Tibial nerve (tissue), 4 donors: ENCODE measurements at regions not wholly inside any gene's neighbourhood (a gene's known extent, or its start where the extent isn't known, plus 50 kb on each side); places are given as distances from the start of the nearest gene placed in this dataset.

ENCODE experiments used
- DNase-seq, 2 donors: peaks; one replicate each; pipeline ENCODE4 v3.0.0-alpha.2; 2019; ENCODE audit warnings: low spot score in 2 of 2
- H3K27ac ChIP-seq, 4 donors: fragments of 200-600 bp; sonication (generic) in 3 of 4; one replicate each; pipeline ENCODE4 v1.5.1; 2017 to 2019; ENCODE audit warnings: mild to moderate bottlenecking in 1 of 4
- H3K27me3 ChIP-seq, 2 donors: fragments of 200-600 bp; sonication (generic) in 1 of 2; one replicate each; pipeline versions ENCODE4 v1.5.1 to v1.6.0; 2017 to 2019
- H3K36me3 ChIP-seq, 3 donors: fragments of 200-600 bp; sonication (generic); one replicate each; pipeline ENCODE4 v1.5.1; 2018 to 2019
- H3K4me1 ChIP-seq, 4 donors: fragments of 200-600 bp; sonication (generic) in 3 of 4; one replicate each; pipeline ENCODE4 v1.5.1; 2017 to 2019
- H3K4me3 ChIP-seq, 4 donors: fragments of 200-600 bp; sonication (generic) in 3 of 4; one replicate each; pipeline ENCODE4 v1.5.1; 2017 to 2019; ENCODE audit warnings: mild to moderate bottlenecking in 1 of 4, moderate library complexity in 1 of 4
- H3K9me3 ChIP-seq, 4 donors: fragments of 200-600 bp; sonication (generic) in 3 of 4; one replicate each; pipeline ENCODE4 v1.5.1; 2017 to 2019
- EP300 ChIP-seq, 2 donors: sonication (generic); formaldehyde crosslinking; IDR thresholded peaks; one replicate each; pipeline ENCODE4 v1.6.1; 2017; ENCODE audit warnings: antibody characterized with exemption in 2 of 2, mild to moderate bottlenecking in 1 of 2
- POLR2A ChIP-seq, 2 donors: fragments of 450-650 bp; IDR thresholded peaks; one replicate each; pipeline ENCODE4 v1.6.1; 2017; ENCODE audit warnings: antibody characterized with exemption in 2 of 2, mild to moderate bottlenecking in 2 of 2, moderate library complexity in 2 of 2
- WGBS, 2 donors: methylation state at CpG; one replicate each; pipeline ENCODE4 v1.1.5; 2018; 5-methylcytosine and 5-hydroxymethylcytosine counted together
- TF ChIP-seq, protein P1 (sequence below), 5 experiments: fragments of 200-600 bp in 3 of 5; fragments of 450-650 bp in 2 of 5; sonication (generic) in 3 of 5; IDR thresholded peaks; one replicate each; pipeline ENCODE4 v1.5.1; 2016 to 2019; ENCODE audit warnings: antibody characterized with exemption in 5 of 5, mild to moderate bottlenecking in 3 of 5, moderate library complexity in 2 of 5

DNA sequence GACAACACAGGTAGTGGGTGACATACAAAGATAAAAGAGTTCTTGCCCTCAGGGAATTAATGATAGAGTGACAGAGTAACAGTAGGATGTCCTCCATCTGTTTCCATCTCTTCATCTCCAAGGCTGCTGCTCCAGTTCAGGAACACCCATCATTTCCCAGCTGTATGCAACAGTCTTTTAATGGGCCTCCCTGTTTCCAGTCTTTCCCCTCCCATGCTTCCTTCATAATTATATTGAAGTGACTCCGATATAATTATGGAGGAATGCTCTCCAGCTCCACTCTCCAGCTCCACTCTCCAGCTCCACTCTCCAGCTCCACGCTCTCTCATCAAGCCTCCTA, 65.3 kb upstream of the MSN start:
- TF ChIP-seq, protein P1, sequence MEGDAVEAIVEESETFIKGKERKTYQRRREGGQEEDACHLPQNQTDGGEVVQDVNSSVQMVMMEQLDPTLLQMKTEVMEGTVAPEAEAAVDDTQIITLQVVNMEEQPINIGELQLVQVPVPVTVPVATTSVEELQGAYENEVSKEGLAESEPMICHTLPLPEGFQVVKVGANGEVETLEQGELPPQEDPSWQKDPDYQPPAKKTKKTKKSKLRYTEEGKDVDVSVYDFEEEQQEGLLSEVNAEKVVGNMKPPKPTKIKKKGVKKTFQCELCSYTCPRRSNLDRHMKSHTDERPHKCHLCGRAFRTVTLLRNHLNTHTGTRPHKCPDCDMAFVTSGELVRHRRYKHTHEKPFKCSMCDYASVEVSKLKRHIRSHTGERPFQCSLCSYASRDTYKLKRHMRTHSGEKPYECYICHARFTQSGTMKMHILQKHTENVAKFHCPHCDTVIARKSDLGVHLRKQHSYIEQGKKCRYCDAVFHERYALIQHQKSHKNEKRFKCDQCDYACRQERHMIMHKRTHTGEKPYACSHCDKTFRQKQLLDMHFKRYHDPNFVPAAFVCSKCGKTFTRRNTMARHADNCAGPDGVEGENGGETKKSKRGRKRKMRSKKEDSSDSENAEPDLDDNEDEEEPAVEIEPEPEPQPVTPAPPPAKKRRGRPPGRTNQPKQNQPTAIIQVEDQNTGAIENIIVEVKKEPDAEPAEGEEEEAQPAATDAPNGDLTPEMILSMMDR (IDR thresholded peaks at IDR 0.05): no peak
- no peak for TF ChIP-seq EP300 (IDR thresholded peaks at IDR 0.05)
- TF ChIP-seq POLR2A (IDR thresholded peaks at IDR 0.05): no peak
- no peak for DNase-seq
- H3K4me3 ChIP-seq: no peak overlapping the region
- H3K9me3 ChIP-seq: no peaks in the 10 kb centered on the region
- H3K36me3 ChIP-seq: no peaks in the 10 kb centered on the region
- H3K27me3 ChIP-seq: peaks cover 0 to 4% of the 10 kb centered on the region in 2 donors
- H3K27ac ChIP-seq: peak overlapping the region; percentile 85 to 90 (median 90)
- WGBS, 2 donors: 83 to 87% methylated on average over 2 of the region's 2 CpGs
- H3K4me1 ChIP-seq: peaks cover 0 to 32% (median 12%) of the 10 kb centered on the region in 4 donors

DNA sequence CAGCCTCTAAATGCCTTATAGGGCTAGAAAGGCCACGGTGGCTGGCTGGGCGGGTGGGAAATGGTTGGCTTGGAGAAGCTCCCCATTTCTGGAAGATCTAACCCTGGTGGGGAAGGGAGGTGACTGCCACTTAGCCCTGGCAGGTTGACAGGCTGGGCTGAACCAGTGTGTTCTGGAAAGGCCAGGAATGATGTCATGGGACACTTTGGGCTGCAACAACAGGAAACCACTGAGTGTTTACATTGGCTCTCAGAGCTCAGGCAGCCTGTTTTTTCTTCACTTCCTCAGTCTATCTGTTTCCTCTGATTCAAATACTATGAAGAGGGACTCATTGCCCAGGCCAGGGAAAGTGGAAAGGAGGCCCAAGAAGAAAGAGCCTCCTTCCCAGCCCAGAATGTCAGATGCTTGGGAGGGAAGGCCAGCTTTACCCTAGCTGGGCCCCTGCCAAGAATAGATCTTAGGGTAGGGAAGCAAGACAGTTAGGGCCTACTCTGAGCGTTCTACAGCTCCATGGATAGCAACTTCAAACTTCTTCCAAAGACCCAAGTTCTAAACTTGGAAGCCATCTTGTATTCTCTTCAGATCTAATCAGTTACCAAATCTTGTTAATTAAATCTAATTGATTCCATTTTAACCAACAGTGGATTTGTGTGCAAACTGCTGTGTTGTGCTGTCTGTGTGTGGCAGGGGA, 65.8 kb upstream of the MSN start:
- H3K9me3 ChIP-seq: no peaks in the 10 kb centered on the region
- H3K27me3 ChIP-seq: no peaks in the 10 kb centered on the region
- 55 to 63% methylated on average over 2 to 3 of the region's 3 CpGs for WGBS, 2 donors
- DNase-seq: peak; percentile 67 to 83
- H3K36me3 ChIP-seq: no peaks in the 10 kb centered on the region
- TF ChIP-seq, protein P1 (IDR thresholded peaks at IDR 0.05): peak in 3 of 5 experiments; percentile 17 to 64 (median 62)
- peak in 1 of 2 donors; percentile 37 for TF ChIP-seq POLR2A (IDR thresholded peaks at IDR 0.05)
- TF ChIP-seq EP300 (IDR thresholded peaks at IDR 0.05): peak; percentile 87 to 90
- H3K4me3 ChIP-seq: no peak overlapping the region
- H3K27ac ChIP-seq: peak overlapping the region; percentile 85 to 90 (median 90)
- peaks cover 0 to 37% (median 12%) of the 10 kb centered on the region in 4 donors for H3K4me1 ChIP-seq

DNA sequence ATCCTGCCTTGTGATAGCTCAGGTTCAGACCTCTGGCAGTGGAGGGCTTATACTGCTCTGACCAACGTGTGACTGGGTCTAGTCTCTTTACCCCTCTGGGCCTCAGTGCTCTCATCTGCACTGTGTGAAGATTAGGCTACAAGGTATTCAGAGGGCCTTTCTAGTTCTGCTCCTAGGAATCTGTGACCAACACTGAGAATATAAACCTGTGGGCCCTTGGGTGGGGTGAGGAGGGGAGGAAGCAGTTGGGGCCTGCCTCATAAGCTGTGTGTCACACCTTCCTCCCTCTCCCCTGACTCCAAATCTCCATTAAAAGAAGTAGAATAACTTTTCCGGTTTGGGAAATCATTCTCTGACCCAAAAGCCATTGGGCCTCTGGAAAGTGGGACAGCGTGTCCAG, 66.3 kb upstream of the MSN start:
- no peaks in the 10 kb centered on the region for H3K27me3 ChIP-seq
- H3K27ac ChIP-seq: peak overlapping the region; percentile 85 to 90 (median 90)

DNA sequence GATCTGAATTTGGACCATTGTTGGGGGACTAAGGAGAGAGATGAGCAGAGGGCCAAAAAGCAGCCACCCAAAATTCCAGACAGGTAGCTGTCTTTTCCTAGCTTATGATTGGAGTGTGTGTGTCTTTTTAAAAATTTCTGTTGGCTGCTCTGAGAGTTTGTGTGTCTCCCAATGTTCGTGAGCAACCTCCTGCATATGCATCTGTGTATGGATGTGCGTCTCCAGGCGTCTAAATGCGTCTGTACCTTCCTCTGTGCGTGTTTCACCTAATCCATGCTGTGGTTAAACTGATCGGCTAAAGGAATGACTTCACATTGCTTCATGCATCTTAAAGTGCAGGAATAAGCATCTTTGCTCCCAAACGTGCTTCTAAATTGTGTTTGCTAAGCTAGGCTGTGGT, 65.5 kb upstream of the LAS1L start:
- TF ChIP-seq EP300 (IDR thresholded peaks at IDR 0.05) (no peak), POLR2A (IDR thresholded peaks at IDR 0.05) (no peak)
- TF ChIP-seq, protein P1 (IDR thresholded peaks at IDR 0.05): no peak
- Histone ChIP-seq H3K4me1 (peaks cover 0 to 49% (median 14%) of the 10 kb centered on the region in 4 donors), H3K27ac (peak overlapping the region in 3 of 4 donors; percentile 85 to 90 (median 90)), H3K36me3 (no peaks in the 10 kb centered on the region), H3K27me3 (no peaks in the 10 kb centered on the region), H3K4me3 (no peak overlapping the region), H3K9me3 (no peaks in the 10 kb centered on the region)
- DNase-seq: no peak
- WGBS, 2 donors: 74 to 89% methylated on average over 6 to 7 of the region's 7 CpGs

More for the DNA sequence above, 66.3 kb upstream of the MSN start:
- DNase-seq: no peak
- Histone ChIP-seq H3K9me3 (no peaks in the 10 kb centered on the region), H3K36me3 (no peaks in the 10 kb centered on the region), H3K4me3 (no peak overlapping the region), H3K4me1 (peaks cover 0 to 43% (median 12%) of the 10 kb centered on the region in 4 donors)
- 43 to 59% methylated on average over 3 of the region's 3 CpGs for WGBS, 2 donors
- TF ChIP-seq EP300 (IDR thresholded peaks at IDR 0.05) (no peak), POLR2A (IDR thresholded peaks at IDR 0.05) (no peak)
- TF ChIP-seq, protein P1 (IDR thresholded peaks at IDR 0.05): no peak

DNA sequence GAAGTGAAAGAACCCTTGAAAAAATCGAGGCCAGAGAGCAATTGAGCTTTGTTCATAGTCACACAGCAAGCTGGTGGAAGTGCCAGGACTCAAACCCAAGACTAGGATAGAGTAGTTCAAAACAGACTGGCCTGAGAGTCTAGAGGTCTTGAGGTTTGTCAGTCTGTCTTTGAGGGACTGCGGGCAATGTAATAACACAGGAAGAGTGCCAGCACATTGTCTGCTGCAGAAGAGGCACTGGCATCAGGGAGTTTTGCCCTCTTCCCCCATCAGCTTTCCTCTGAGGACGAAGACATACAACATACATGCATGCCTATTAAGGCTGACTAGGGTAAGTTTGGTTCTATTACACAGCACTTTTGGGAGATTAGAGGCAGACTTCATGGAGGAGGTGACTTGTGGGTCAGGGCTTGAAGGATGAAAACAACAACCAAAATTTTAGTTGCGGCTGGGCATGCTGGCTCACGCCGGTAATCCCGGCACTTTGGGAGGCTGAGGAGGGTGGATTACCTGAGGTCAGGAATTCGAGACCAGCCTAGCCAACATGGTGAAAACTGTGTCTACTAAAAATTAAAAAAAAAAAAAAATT, 64.1 kb upstream of the LAS1L start:
- Histone ChIP-seq H3K9me3 (no peaks in the 10 kb centered on the region), H3K4me3 (no peak overlapping the region), H3K27ac (peak overlapping the region in 2 of 4 donors; percentile 40 to 86), H3K36me3 (no peaks in the 10 kb centered on the region), H3K27me3 (peaks cover 0 to 6% of the 10 kb centered on the region in 2 donors), H3K4me1 (peaks cover 0 to 49% (median 14%) of the 10 kb centered on the region in 4 donors)
- DNase-seq: no peak
- WGBS, 2 donors: 81 to 83% methylated on average over 7 to 8 of the region's 8 CpGs
- TF ChIP-seq POLR2A (IDR thresholded peaks at IDR 0.05) (no peak), EP300 (IDR thresholded peaks at IDR 0.05) (no peak)
- TF ChIP-seq, protein P1 (IDR thresholded peaks at IDR 0.05): no peak
